NCI-H526 treated with DMSO at 0.1 percent for 48 hours (cell line): ENCODE measurements at regions not wholly inside any gene's neighbourhood (a gene's known extent, or its start where the extent isn't known, plus 50 kb on each side); places are given as distances from the start of the nearest gene placed in this dataset.
"Not testable (repeated sequence)": the region's sequence is repeated elsewhere in the genome, so short reads cannot be mapped to it uniquely, and the experiment has no call there.

ENCODE experiments used
- DNase-seq: peaks from one replicate; lab custom pipeline; 2025; lab: John Stamatoyannopoulos, UW

GRCh38 chr13:76349700-76350099 lies 536.5 kb downstream of the KCTD12 start:
- DNase-seq = no peak

GRCh38 chr13:76339649-76340048 lies 546.6 kb downstream of the KCTD12 start:
- DNase-seq = no peak

GRCh38 chr13:76338003-76338402 lies 548.2 kb downstream of the KCTD12 start:
- DNase-seq = no peak

GRCh38 chr13:76336889-76337844 lies 549.0 kb downstream of the KCTD12 start:
- DNase-seq = no peak

GRCh38 chr13:76335463-76335862 lies 550.7 kb downstream of the KCTD12 start:
- DNase-seq = no peak

- no peak for DNase-seq
Measured at GRCh38 chr13:76331943-76332712, 554.1 kb downstream of the KCTD12 start.

GRCh38 chr13:76330761-76331160 lies 555.4 kb downstream of the KCTD12 start:
- DNase-seq = no peak

GRCh38 chr13:76329866-76330580 lies 556.2 kb downstream of the KCTD12 start:
- no peak for DNase-seq

GRCh38 chr13:76329004-76329403 lies 557.2 kb downstream of the KCTD12 start:
- no peak for DNase-seq

- no peak for DNase-seq
Measured at GRCh38 chr13:76326343-76326742, 559.9 kb downstream of the KCTD12 start.

GRCh38 chr13:76319921-76320320 lies 566.3 kb downstream of the KCTD12 start:
- DNase-seq = no peak

GRCh38 chr13:76316998-76317527 lies 569.1 kb downstream of the KCTD12 start:
- no peak for DNase-seq

GRCh38 chr13:76314495-76314894 lies 571.7 kb downstream of the KCTD12 start:
- DNase-seq = no peak

GRCh38 chr13:76307142-76307541 lies 579.1 kb downstream of the KCTD12 start:
- DNase-seq = no peak

- no peak for DNase-seq
Measured at GRCh38 chr13:76300688-76301087, 585.5 kb downstream of the KCTD12 start.

GRCh38 chr13:76297331-76297730 lies 588.9 kb downstream of the KCTD12 start:
- no peak for DNase-seq

- no peak for DNase-seq
Measured at GRCh38 chr13:76296751-76297150, 589.5 kb downstream of the KCTD12 start.

GRCh38 chr13:76295020-76295419 lies 591.2 kb downstream of the KCTD12 start:
- DNase-seq = not testable (repeated sequence)

- no peak for DNase-seq
Measured at GRCh38 chr13:76293751-76294150, 592.5 kb downstream of the KCTD12 start.

GRCh38 chr13:76293346-76293745 lies 592.9 kb downstream of the KCTD12 start:
- DNase-seq = no peak

- DNase-seq = no peak
Measured at GRCh38 chr13:76292726-76293125, 593.5 kb downstream of the KCTD12 start.

- no peak for DNase-seq
Measured at GRCh38 chr13:76292031-76292430, 594.2 kb downstream of the KCTD12 start.
